Ishikawa (cell line): ENCODE measurements at regions not wholly inside any gene's neighbourhood (a gene's known extent, or its start where the extent isn't known, plus 50 kb on each side); places are given as distances from the start of the nearest gene placed in this dataset.

Source experiments
- CEBPB ChIP-seq: IDR thresholded peaks from 2 replicates; pipeline ENCODE4 v1.6.1; 2012
- CREB1 ChIP-seq: IDR thresholded peaks from 2 replicates; pipeline ENCODE4 v1.6.1; 2012; ENCODE audit warnings: low read depth
- EGR1 ChIP-seq: IDR thresholded peaks from 2 replicates; pipeline ENCODE4 v1.6.1; 2012
- EP300 ChIP-seq: IDR thresholded peaks from 2 replicates; pipeline ENCODE4 v1.6.1; 2012; ENCODE audit warnings: borderline replicate concordance
- FOXM1 ChIP-seq: IDR thresholded peaks from 2 replicates; pipeline ENCODE4 v1.6.1; 2012; ENCODE audit warnings: low read depth, borderline replicate concordance
- MAX ChIP-seq: IDR thresholded peaks from 2 replicates; pipeline ENCODE4 v1.6.1; 2012
- NFIC ChIP-seq: IDR thresholded peaks from 2 replicates; pipeline ENCODE4 v1.6.1; 2012
- RAD21 ChIP-seq: IDR thresholded peaks from 2 replicates; pipeline ENCODE4 v1.6.1; 2012; ENCODE audit warnings: low read depth
- REST ChIP-seq: IDR thresholded peaks from 2 replicates; pipeline ENCODE4 v1.6.1; 2012; ENCODE audit warnings: low read depth, mild to moderate bottlenecking
- TAF1 ChIP-seq: IDR thresholded peaks from 2 replicates; pipeline ENCODE4 v1.6.1; 2012; ENCODE audit warnings: low read depth, mild to moderate bottlenecking
- TCF12 ChIP-seq: IDR thresholded peaks from 2 replicates; pipeline ENCODE4 v1.6.1; 2012; ENCODE audit warnings: low read depth
- TEAD4 ChIP-seq: IDR thresholded peaks from 2 replicates; pipeline ENCODE4 v1.6.1; 2012
- USF1 ChIP-seq: IDR thresholded peaks from 2 replicates; pipeline ENCODE4 v1.6.1; 2012
- YY1 ChIP-seq: IDR thresholded peaks from 2 replicates; pipeline ENCODE4 v1.6.1; 2012; ENCODE audit warnings: low read depth

- TF ChIP-seq TCF12 (no peak), CREB1 (no peak), RAD21 (no peak), FOXM1 (no peak), EGR1 (no peak), TAF1 (no peak), USF1 (no peak), MAX (no peak), EP300 (no peak), REST (no peak), YY1 (no peak), CEBPB (no peak), NFIC (no peak), TEAD4 (no peak)
Measured at GRCh38 chr1:104100115-104100514, 350.4 kb downstream of the AMY1C start.
